ENCODE measurements at regions not wholly inside any gene's neighbourhood (a gene's known extent, or its start where the extent isn't known, plus 50 kb on each side); places are given as distances from the start of the nearest gene placed in this dataset.

DNA sequence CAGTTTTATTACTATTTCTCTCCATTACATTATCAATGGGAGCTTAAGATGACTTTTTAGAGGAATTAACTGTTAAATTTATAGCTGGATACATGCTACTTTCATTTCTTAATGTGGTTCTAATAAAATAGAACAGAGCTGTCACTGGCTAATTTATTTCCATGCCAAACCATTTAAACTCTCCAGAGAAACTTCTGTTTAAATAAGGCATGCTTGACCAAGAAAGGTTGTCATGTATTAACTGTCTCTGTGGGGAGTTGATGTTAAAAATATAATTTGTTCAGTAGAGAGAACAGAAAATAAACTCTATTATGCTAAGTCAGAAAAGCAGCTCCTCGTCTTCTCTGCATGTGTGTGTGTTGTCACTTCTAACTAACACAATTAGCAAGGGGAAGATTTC, 447.4 kb downstream of the SLC16A7 start:
- Histone ChIP-seq H3K27ac (ENCODE audit: low read length) (no peak overlapping the region), H3K9me3 (ENCODE audit: insufficient read depth, low read depth, low read length) (no peaks in the 10 kb centered on the region), H3K9ac (ENCODE audit: low read depth, low read length) (no peak overlapping the region), H3K27me3 (ENCODE audit: insufficient read depth, low read length) (no peaks in the 10 kb centered on the region), H3K4me3 (ENCODE audit: low read length) (no peak overlapping the region), H3K36me3 (ENCODE audit: insufficient read depth, low read depth, low read length) (no peaks in the 10 kb centered on the region), H3K4me1 (ENCODE audit: insufficient read depth, low read length) (no peaks in the 10 kb centered on the region)

DNA sequence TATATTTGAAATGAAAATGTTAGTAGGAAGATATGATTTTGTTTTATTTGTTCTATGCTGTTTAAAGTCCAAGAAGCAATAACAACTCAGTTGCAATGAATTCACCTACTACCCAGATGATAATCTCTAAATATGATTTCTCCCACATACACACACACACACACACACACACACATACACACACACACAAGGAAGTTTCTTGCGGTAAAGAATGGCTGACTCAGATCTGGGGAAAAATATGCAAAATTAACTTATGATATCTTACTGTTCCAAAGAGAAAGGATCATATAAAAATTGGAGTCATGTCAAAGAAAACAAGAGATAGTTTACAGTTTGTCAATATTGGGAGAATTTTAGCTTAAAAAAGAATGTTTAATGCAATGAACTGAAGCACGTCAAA, 456.7 kb downstream of the SLC16A7 start:
- no peaks in the 10 kb centered on the region for H3K9me3 ChIP-seq (ENCODE audit: insufficient read depth, low read depth, low read length)
- H3K36me3 ChIP-seq (ENCODE audit: insufficient read depth, low read depth, low read length): no peaks in the 10 kb centered on the region
- H3K9ac ChIP-seq (ENCODE audit: low read depth, low read length): no peak overlapping the region
- H3K4me3 ChIP-seq (ENCODE audit: low read length): no peak overlapping the region
- H3K27me3 ChIP-seq (ENCODE audit: insufficient read depth, low read length): no peaks in the 10 kb centered on the region
- H3K27ac ChIP-seq (ENCODE audit: low read length): no peak overlapping the region
- H3K4me1 ChIP-seq (ENCODE audit: insufficient read depth, low read length): no peaks in the 10 kb centered on the region

DNA sequence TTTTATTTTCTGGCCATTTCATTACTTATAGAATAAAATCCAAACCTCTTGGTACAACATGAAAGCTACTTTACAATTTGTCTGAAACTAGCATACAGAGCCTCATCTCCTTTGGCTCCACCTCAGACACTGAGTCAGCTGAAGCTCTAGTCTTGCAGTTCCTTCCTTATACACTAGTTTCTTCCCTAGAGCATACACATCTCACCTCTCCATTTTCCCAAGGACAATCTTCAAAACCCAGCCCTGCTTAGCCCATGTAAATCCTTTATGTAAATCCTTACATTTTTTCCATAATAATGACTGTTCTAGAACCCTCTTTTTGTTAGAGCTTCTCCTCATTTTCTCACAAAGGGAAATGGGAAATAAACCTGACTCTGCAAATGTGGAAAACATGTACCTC, 463.4 kb downstream of the SLC16A7 start:
- no peak overlapping the region for H3K4me3 ChIP-seq (ENCODE audit: low read length)
- H3K27me3 ChIP-seq (ENCODE audit: insufficient read depth, low read length): no peaks in the 10 kb centered on the region
- H3K36me3 ChIP-seq (ENCODE audit: insufficient read depth, low read depth, low read length): no peaks in the 10 kb centered on the region
- no peaks in the 10 kb centered on the region for H3K9me3 ChIP-seq (ENCODE audit: insufficient read depth, low read depth, low read length)
- no peak overlapping the region for H3K27ac ChIP-seq (ENCODE audit: low read length)
- no peak overlapping the region for H3K9ac ChIP-seq (ENCODE audit: low read depth, low read length)
- H3K4me1 ChIP-seq (ENCODE audit: insufficient read depth, low read length): no peaks in the 10 kb centered on the region

DNA sequence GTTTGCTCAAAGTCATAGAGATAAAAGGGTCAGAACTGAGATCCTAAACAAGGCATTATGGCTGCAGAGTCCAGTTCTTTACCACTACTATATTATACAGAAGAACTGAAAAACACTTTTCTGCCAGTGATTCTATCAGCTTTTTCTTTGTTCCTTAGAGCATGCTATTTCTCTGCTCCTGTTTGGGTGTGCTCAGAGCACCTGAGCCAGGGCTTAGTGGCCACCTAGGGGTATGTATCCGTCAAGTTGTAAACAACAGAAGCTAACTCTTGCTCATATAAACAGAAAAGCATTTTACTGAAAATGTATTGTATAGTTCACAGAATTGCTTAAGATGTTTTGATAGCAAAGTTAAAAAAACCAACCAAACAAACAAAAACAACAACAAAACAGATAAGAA, 470.8 kb downstream of the SLC16A7 start:
- H3K4me1 ChIP-seq (ENCODE audit: insufficient read depth, low read length): no peaks in the 10 kb centered on the region
- H3K27me3 ChIP-seq (ENCODE audit: insufficient read depth, low read length): no peaks in the 10 kb centered on the region
- H3K27ac ChIP-seq (ENCODE audit: low read length): no peak overlapping the region
- no peaks in the 10 kb centered on the region for H3K36me3 ChIP-seq (ENCODE audit: insufficient read depth, low read depth, low read length)
- H3K4me3 ChIP-seq (ENCODE audit: low read length): no peak overlapping the region
- H3K9me3 ChIP-seq (ENCODE audit: insufficient read depth, low read depth, low read length): no peaks in the 10 kb centered on the region
- no peak overlapping the region for H3K9ac ChIP-seq (ENCODE audit: low read depth, low read length)

DNA sequence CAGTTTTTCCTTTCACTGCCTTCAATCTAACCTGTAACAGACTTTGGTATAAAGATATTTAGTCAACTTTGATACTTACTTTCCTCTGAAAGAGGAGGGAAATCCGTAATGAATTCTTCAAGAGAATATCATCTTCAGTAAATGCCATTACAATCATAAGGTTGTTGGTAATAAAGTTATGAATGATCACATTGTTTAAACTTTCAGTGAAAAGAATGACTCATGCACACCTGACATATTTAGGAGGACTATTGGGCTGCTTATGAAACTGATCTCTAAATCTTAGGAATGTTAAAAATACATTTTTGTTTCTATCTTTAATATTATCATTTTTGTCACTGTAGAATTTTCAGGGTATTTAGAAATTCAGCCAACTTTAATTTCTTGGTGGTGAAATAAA, 474.7 kb downstream of the SLC16A7 start:
- H3K4me1 ChIP-seq (ENCODE audit: insufficient read depth, low read length): peaks cover 7% of the 10 kb centered on the region; the same call in 1 of the 2 replicates
- H3K36me3 ChIP-seq (ENCODE audit: insufficient read depth, low read depth, low read length): no peaks in the 10 kb centered on the region
- H3K9me3 ChIP-seq (ENCODE audit: insufficient read depth, low read depth, low read length): no peaks in the 10 kb centered on the region
- H3K9ac ChIP-seq (ENCODE audit: low read depth, low read length): no peak overlapping the region
- no peak overlapping the region for H3K27ac ChIP-seq (ENCODE audit: low read length)
- H3K4me3 ChIP-seq (ENCODE audit: low read length): no peak overlapping the region
- H3K27me3 ChIP-seq (ENCODE audit: insufficient read depth, low read length): no peaks in the 10 kb centered on the region

DNA sequence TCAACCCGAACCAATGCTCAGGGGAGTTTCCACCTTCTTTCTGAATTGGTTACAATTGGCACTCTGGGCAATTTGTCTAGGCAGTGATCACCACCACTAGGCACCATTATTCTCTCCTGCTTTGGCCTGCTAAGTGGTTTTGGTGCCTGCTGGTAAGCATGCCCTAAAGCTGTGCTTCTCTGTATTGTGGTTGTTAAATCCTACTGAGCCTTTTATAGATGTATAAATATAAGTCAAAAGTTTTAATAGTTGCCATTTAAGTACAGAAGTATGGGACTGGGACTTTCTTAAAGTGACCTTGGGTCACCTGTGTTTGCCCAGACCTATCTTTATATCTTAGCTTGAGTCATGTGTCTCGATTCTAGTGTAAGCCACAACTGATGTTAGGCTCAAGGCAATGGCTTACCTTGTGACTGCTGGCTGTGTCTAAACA, 475.9 kb downstream of the SLC16A7 start:
- Histone ChIP-seq H3K27me3 (ENCODE audit: insufficient read depth, low read length) (no peaks in the 10 kb centered on the region), H3K36me3 (ENCODE audit: insufficient read depth, low read depth, low read length) (no peaks in the 10 kb centered on the region), H3K27ac (ENCODE audit: low read length) (no peak overlapping the region), H3K9me3 (ENCODE audit: insufficient read depth, low read depth, low read length) (no peaks in the 10 kb centered on the region), H3K9ac (ENCODE audit: low read depth, low read length) (no peak overlapping the region), H3K4me1 (ENCODE audit: insufficient read depth, low read length) (peaks cover 7% of the 10 kb centered on the region; the same call in 1 of the 2 replicates), H3K4me3 (ENCODE audit: low read length) (no peak overlapping the region)

DNA sequence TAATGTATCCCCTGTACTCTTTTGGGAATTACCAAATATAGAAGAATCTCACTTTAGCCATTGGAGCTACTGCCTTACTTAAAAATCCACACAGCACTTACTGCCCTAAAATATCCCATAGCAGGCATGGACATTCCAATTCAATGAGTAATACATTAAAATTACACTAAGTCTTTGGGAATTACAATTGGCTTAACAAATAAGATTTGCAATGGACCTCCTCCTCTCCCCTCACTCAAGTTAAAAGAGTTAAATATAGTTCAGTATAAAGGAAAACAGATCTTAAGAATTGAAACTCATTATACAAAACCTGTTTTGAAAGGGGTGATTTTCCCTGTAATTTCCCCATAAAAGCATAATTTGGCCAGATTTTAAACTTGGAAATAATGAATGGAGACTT, 477.1 kb downstream of the SLC16A7 start:
- H3K4me1 ChIP-seq (ENCODE audit: insufficient read depth, low read length): peaks cover 7% of the 10 kb centered on the region; the same call in 1 of the 2 replicates
- H3K4me3 ChIP-seq (ENCODE audit: low read length): no peak overlapping the region
- H3K27me3 ChIP-seq (ENCODE audit: insufficient read depth, low read length): no peaks in the 10 kb centered on the region
- no peaks in the 10 kb centered on the region for H3K36me3 ChIP-seq (ENCODE audit: insufficient read depth, low read depth, low read length)
- H3K9ac ChIP-seq (ENCODE audit: low read depth, low read length): no peak overlapping the region
- no peaks in the 10 kb centered on the region for H3K9me3 ChIP-seq (ENCODE audit: insufficient read depth, low read depth, low read length)
- no peak overlapping the region for H3K27ac ChIP-seq (ENCODE audit: low read length)

DNA sequence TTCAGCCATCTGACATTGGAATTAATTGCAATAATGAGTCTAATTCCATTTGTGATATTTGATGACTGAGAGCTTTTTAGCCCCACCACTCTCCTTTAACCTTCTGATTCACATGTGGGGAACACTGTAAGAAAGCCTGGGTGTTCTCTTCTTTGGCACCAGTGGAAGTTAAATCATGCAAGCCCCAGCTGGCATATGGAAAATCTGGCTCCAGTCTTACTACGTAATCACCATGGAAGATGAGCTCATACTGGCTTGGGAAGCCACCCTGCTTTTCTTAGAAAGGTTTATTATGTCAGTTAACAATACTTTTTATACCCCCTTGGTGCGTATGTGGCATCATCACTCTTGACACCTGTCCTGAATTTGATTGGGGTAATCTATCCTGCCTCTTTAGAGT, 479.3 kb downstream of the SLC16A7 start:
- Histone ChIP-seq H3K4me3 (ENCODE audit: low read length) (no peak overlapping the region), H3K9ac (ENCODE audit: low read depth, low read length) (no peak overlapping the region), H3K4me1 (ENCODE audit: insufficient read depth, low read length) (peaks cover 7% of the 10 kb centered on the region; the same call in 1 of the 2 replicates), H3K27ac (ENCODE audit: low read length) (no peak overlapping the region), H3K9me3 (ENCODE audit: insufficient read depth, low read depth, low read length) (no peaks in the 10 kb centered on the region), H3K27me3 (ENCODE audit: insufficient read depth, low read length) (no peaks in the 10 kb centered on the region), H3K36me3 (ENCODE audit: insufficient read depth, low read depth, low read length) (no peaks in the 10 kb centered on the region)

DNA sequence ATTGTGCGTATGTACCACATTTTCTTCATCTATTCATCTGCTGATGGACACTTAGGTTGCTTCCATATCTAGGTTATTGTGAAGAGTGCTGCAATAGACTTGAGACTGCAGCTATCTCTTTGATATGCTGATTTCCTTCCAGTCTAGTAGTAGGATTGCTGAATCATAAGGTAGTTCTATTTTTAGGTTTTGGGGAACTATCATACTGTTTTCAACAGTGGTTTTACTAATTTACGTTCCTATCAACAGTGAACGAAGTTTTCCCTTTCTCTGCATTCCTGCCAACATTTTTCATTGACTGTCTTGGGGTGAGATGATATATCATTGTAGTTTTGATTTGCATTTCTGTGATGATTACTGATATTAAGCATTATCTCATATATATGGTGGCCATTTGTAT, 482.2 kb downstream of the SLC16A7 start:
- no peaks in the 10 kb centered on the region for H3K9me3 ChIP-seq (ENCODE audit: insufficient read depth, low read depth, low read length)
- peaks cover 4% of the 10 kb centered on the region; the same call in 1 of the 2 replicates for H3K4me1 ChIP-seq (ENCODE audit: insufficient read depth, low read length)
- no peaks in the 10 kb centered on the region for H3K27me3 ChIP-seq (ENCODE audit: insufficient read depth, low read length)
- H3K27ac ChIP-seq (ENCODE audit: low read length): no peak overlapping the region
- no peaks in the 10 kb centered on the region for H3K36me3 ChIP-seq (ENCODE audit: insufficient read depth, low read depth, low read length)
- H3K4me3 ChIP-seq (ENCODE audit: low read length): no peak overlapping the region
- no peak overlapping the region for H3K9ac ChIP-seq (ENCODE audit: low read depth, low read length)

DNA sequence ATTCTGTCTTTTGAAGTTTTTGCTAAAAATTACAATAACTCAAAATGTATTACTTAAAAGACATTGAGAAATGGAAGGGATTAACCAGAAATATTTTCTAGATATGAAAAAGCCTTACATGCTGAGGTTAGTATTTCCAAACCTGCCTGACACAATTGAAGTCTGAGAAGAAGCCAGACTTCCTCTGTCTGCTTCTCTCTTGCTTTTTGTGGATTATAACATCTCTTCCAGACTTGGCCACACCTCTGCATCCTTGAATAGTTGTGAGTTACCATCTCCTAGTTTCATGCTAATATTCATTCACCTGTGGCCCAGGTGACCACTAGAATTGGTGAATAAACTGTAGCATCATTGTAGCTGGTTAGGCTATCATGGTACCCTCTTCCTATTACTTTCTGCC, 497.6 kb downstream of the SLC16A7 start:
- H3K9me3 ChIP-seq (ENCODE audit: insufficient read depth, low read depth, low read length): no peaks in the 10 kb centered on the region

DNA sequence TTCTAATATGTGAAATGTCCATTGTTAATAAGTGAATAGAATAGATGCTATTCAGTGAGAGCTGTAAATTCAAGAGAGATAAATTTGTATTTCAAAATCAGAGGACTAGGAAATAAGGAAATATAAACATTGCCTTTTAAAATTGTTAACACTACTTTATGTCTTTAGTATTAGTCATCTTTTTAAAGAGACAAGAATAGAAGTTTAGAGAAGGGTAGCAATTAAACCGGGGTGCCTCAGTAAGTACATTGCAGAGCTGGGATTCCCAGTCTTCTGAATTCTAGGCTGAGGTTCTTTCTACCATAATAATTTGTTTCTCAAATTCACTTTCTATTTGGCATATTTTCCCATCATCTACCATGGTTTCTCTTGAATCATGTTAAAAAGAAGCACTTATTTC, 498.6 kb downstream of the SLC16A7 start:
- Histone ChIP-seq H3K36me3 (ENCODE audit: insufficient read depth, low read depth, low read length) (no peaks in the 10 kb centered on the region), H3K9me3 (ENCODE audit: insufficient read depth, low read depth, low read length) (peaks cover 5% of the 10 kb centered on the region; the same call in 1 of the 2 replicates), H3K27me3 (ENCODE audit: insufficient read depth, low read length) (no peaks in the 10 kb centered on the region), H3K4me3 (ENCODE audit: low read length) (no peak overlapping the region), H3K9ac (ENCODE audit: low read depth, low read length) (no peak overlapping the region), H3K4me1 (ENCODE audit: insufficient read depth, low read length) (no peaks in the 10 kb centered on the region), H3K27ac (ENCODE audit: low read length) (no peak overlapping the region)

More for the DNA sequence above, 497.6 kb downstream of the SLC16A7 start:
- Histone ChIP-seq H3K27me3 (ENCODE audit: insufficient read depth, low read length) (no peaks in the 10 kb centered on the region), H3K4me1 (ENCODE audit: insufficient read depth, low read length) (no peaks in the 10 kb centered on the region), H3K9ac (ENCODE audit: low read depth, low read length) (no peak overlapping the region), H3K27ac (ENCODE audit: low read length) (no peak overlapping the region), H3K36me3 (ENCODE audit: insufficient read depth, low read depth, low read length) (no peaks in the 10 kb centered on the region), H3K4me3 (ENCODE audit: low read length) (no peak overlapping the region)

DNA sequence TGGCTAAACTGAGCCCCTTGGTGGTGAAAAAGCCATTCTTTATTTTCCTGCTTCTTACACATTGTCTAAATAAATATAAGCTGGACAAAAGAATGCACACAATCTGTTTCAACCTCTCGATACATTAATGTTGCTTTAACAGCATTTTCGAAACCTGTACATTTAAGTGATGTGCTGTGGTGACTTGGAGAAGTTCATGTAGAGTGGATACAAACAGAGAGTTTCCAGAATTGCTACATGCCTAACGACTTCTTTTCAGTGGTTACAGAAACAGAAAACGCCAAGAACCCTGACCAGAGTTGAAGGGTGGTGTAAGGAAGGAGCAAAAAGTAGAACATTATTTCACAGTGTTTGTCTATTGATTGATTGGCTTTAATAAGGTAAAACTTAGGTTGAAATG, 500.9 kb downstream of the SLC16A7 start:
- Histone ChIP-seq H3K4me3 (ENCODE audit: low read length) (no peak overlapping the region), H3K9ac (ENCODE audit: low read depth, low read length) (no peak overlapping the region), H3K4me1 (ENCODE audit: insufficient read depth, low read length) (no peaks in the 10 kb centered on the region), H3K36me3 (ENCODE audit: insufficient read depth, low read depth, low read length) (no peaks in the 10 kb centered on the region), H3K27me3 (ENCODE audit: insufficient read depth, low read length) (no peaks in the 10 kb centered on the region), H3K9me3 (ENCODE audit: insufficient read depth, low read depth, low read length) (peaks cover 9% of the 10 kb centered on the region; the same call in 1 of the 2 replicates), H3K27ac (ENCODE audit: low read length) (no peak overlapping the region)

DNA sequence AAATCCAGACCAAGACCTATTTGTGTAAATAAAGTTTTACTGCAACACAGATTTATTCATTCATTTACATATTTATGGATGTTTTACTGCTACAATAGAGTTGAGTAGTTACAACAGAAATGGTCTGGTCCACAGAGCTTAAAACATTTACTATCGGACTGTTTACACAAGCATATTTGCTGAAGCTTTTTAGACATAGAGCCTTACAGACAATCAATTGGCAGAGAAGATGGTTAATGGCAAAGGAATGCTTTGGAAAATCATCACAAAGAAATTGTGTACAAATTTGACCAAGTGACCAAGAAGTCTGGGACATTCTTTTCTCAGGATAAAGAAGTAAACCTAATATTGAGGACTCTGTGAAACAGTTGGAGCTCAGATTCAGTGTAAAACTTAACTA, 504.3 kb downstream of the SLC16A7 start:
- Histone ChIP-seq H3K9ac (ENCODE audit: low read depth, low read length) (no peak overlapping the region), H3K4me3 (ENCODE audit: low read length) (no peak overlapping the region), H3K9me3 (ENCODE audit: insufficient read depth, low read depth, low read length) (peaks cover 9% of the 10 kb centered on the region; the same call in 1 of the 2 replicates), H3K4me1 (ENCODE audit: insufficient read depth, low read length) (no peaks in the 10 kb centered on the region), H3K27me3 (ENCODE audit: insufficient read depth, low read length) (no peaks in the 10 kb centered on the region), H3K36me3 (ENCODE audit: insufficient read depth, low read depth, low read length) (no peaks in the 10 kb centered on the region), H3K27ac (ENCODE audit: low read length) (no peak overlapping the region)

Measured in iPS-20b (cell line).